NB4 (cell line): ENCODE measurements at regions not wholly inside any gene's neighbourhood (a gene's known extent, or its start where the extent isn't known, plus 50 kb on each side); places are given as distances from the start of the nearest gene placed in this dataset.

ENCODE experiments used
- MYC ChIP-seq: IDR thresholded peaks from 2 replicates; pipeline ENCODE4 v1.6.1; 2011; ENCODE audit warnings: low read depth, low read length
- POLR2A ChIP-seq: IDR thresholded peaks from 2 replicates; pipeline ENCODE4 v1.6.1; 2011; ENCODE audit warnings: mild to moderate bottlenecking; ENCODE audit not compliant: insufficient read length; ENCODE audit errors: extremely low read depth
- TF ChIP-seq, protein P1 (sequence below): IDR thresholded peaks from one replicate; pipeline ENCODE4 v1.5.1; 2012; ENCODE audit warnings: low read depth, low read length
- TF ChIP-seq, protein P2 (sequence below): IDR thresholded peaks from 2 replicates; pipeline ENCODE4 v1.6.1; 2011; ENCODE audit warnings: low read depth, low read length

DNA sequence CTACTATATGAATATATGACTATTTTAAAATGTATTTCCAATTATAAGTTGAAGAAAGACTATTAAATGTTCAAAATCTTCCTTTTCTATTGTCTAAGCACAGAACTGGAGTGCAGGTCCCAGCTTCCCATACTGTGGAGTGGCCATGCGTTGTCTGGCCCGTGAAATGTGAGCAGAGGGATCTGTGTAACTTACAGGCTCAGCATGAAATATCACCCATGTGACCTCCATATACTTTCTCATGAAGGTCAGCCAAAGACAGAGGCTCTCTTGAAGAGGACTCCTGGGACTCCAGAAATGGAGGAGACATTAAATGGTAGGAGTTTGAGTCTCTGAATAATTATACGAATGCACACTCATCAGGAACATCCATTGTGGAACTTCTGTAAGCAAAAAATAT is 92.4 kb upstream of the CAV2 start:
- TF ChIP-seq, protein P1, sequence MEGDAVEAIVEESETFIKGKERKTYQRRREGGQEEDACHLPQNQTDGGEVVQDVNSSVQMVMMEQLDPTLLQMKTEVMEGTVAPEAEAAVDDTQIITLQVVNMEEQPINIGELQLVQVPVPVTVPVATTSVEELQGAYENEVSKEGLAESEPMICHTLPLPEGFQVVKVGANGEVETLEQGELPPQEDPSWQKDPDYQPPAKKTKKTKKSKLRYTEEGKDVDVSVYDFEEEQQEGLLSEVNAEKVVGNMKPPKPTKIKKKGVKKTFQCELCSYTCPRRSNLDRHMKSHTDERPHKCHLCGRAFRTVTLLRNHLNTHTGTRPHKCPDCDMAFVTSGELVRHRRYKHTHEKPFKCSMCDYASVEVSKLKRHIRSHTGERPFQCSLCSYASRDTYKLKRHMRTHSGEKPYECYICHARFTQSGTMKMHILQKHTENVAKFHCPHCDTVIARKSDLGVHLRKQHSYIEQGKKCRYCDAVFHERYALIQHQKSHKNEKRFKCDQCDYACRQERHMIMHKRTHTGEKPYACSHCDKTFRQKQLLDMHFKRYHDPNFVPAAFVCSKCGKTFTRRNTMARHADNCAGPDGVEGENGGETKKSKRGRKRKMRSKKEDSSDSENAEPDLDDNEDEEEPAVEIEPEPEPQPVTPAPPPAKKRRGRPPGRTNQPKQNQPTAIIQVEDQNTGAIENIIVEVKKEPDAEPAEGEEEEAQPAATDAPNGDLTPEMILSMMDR = no peak
- TF ChIP-seq POLR2A = no peak
- TF ChIP-seq, protein P2, sequence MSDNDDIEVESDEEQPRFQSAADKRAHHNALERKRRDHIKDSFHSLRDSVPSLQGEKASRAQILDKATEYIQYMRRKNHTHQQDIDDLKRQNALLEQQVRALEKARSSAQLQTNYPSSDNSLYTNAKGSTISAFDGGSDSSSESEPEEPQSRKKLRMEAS = no peak
- TF ChIP-seq MYC = no peak
